Parathyroid adenoma (tissue), 2 donors: ENCODE measurements at regions not wholly inside any gene's neighbourhood (a gene's known extent, or its start where the extent isn't known, plus 50 kb on each side); places are given as distances from the start of the nearest gene placed in this dataset.

ENCODE experiments used
- H2AFZ ChIP-seq: fragments of 300-600 bp; sonication (generic); one replicate; pipeline ENCODE4 v1.7.0; 2017; ENCODE audit warnings: antibody characterized with exemption, mild to moderate bottlenecking
- H3K27ac ChIP-seq: fragments of 300-600 bp; sonication (generic); one replicate; pipeline ENCODE4 v1.7.0; 2017
- H3K27me3 ChIP-seq: fragments of 300-600 bp; sonication (generic); one replicate; pipeline ENCODE4 v1.7.0; 2017; ENCODE audit warnings: low read length; ENCODE audit not compliant: control insufficient read depth, insufficient read depth
- H3K36me3 ChIP-seq: fragments of 300-600 bp; sonication (generic); one replicate; pipeline ENCODE4 v1.7.0; 2017; ENCODE audit warnings: low read length; ENCODE audit not compliant: control insufficient read depth, insufficient read depth
- H3K4me1 ChIP-seq: fragments of 300-600 bp; sonication (generic); one replicate; pipeline ENCODE4 v1.7.0; 2017; ENCODE audit warnings: control low read depth
- H3K4me2 ChIP-seq: fragments of 300-600 bp; sonication (generic); one replicate; pipeline ENCODE4 v1.7.0; 2017; ENCODE audit warnings: low read length
- H3K4me3 ChIP-seq: fragments of 300-600 bp; sonication (generic); one replicate; pipeline ENCODE4 v1.7.0; 2017; ENCODE audit warnings: low read depth, low read length
- H3K79me2 ChIP-seq: fragments of 300-600 bp; sonication (generic); one replicate; pipeline ENCODE4 v1.7.0; 2017; ENCODE audit warnings: control low read depth
- H3K9ac ChIP-seq: fragments of 300-600 bp; sonication (generic); one replicate; pipeline ENCODE4 v1.7.0; 2017; ENCODE audit warnings: mild to moderate bottlenecking
- H3K9me3 ChIP-seq: fragments of 300-600 bp; sonication (generic); one replicate; pipeline ENCODE4 v1.7.0; 2017; ENCODE audit warnings: low read length; ENCODE audit not compliant: control insufficient read depth
- TF ChIP-seq, protein P1 (sequence below): fragments of 300-600 bp; sonication (generic); IDR thresholded peaks from one replicate; pipeline ENCODE4 v1.7.0; 2017; ENCODE audit warnings: antibody characterized with exemption, mild to moderate bottlenecking
- donor health status: primary hyperparathyroidism.

DNA sequence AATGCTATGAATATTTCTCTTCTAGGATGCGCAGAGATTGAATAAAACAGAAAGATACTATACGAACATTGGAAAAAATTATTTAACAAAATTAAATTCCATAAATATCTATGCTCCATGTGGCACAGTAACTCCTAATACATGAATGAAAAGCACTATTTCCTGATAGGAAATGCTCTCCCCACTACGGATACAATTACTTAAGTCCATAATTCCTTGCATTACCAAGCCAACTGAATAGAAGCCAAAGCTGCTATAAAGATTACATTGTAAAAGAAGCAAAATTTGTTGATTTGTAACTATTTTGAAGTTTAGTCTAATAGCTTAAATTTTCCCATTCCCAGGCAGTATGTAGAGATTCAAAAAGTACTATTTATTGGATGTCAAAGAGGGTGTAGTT, 61.8 kb upstream of the SNX2 start:
- Histone ChIP-seq H3K9ac (no peak overlapping the region), H3K27ac (no peak overlapping the region), H2AFZ (no peak overlapping the region), H3K4me2 (no peak overlapping the region), H3K9me3 (no peaks in the 10 kb centered on the region), H3K27me3 (no peaks in the 10 kb centered on the region), H3K4me1 (no peaks in the 10 kb centered on the region), H3K36me3 (no peaks in the 10 kb centered on the region), H3K79me2 (no peaks in the 10 kb centered on the region), H3K4me3 (no peak overlapping the region)
- TF ChIP-seq, protein P1, sequence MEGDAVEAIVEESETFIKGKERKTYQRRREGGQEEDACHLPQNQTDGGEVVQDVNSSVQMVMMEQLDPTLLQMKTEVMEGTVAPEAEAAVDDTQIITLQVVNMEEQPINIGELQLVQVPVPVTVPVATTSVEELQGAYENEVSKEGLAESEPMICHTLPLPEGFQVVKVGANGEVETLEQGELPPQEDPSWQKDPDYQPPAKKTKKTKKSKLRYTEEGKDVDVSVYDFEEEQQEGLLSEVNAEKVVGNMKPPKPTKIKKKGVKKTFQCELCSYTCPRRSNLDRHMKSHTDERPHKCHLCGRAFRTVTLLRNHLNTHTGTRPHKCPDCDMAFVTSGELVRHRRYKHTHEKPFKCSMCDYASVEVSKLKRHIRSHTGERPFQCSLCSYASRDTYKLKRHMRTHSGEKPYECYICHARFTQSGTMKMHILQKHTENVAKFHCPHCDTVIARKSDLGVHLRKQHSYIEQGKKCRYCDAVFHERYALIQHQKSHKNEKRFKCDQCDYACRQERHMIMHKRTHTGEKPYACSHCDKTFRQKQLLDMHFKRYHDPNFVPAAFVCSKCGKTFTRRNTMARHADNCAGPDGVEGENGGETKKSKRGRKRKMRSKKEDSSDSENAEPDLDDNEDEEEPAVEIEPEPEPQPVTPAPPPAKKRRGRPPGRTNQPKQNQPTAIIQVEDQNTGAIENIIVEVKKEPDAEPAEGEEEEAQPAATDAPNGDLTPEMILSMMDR, result no peak

- no peaks in the 10 kb centered on the region for H3K27me3 ChIP-seq
- no peaks in the 10 kb centered on the region for H3K9me3 ChIP-seq
- H3K4me3 ChIP-seq, result no peak overlapping the region
- TF ChIP-seq, protein P1, result no peak
- H3K4me1 ChIP-seq, result no peaks in the 10 kb centered on the region
- H3K4me2 ChIP-seq, result no peak overlapping the region
- H2AFZ ChIP-seq, result no peak overlapping the region
- no peak overlapping the region for H3K27ac ChIP-seq
- no peaks in the 10 kb centered on the region for H3K36me3 ChIP-seq
- H3K9ac ChIP-seq, result no peak overlapping the region
- no peaks in the 10 kb centered on the region for H3K79me2 ChIP-seq
Observed at GRCh38 chr5:122715095-122715494, 59.8 kb upstream of the SNX2 start.

DNA sequence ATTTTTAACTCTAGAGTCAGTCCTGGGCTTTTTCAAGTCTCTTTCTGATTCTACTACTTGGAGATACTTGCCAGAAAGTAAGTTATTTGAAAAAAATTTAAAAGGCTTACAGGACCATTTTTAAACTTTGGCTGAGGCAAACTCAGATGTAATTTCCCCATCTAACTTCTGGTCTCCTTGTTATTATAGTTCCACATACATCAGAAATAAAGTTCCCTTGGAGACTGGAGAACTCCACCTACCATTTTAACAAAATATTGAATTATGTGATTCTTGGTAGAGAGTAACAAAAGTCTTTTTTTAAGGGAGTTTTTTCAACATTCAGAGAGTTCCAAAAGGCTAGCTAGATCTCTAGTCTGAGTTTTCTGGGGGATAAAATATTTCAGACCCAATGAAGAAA, 56.3 kb upstream of the SNX2 start:
- TF ChIP-seq, protein P1, result no peak
- no peaks in the 10 kb centered on the region for H3K4me1 ChIP-seq
- no peaks in the 10 kb centered on the region for H3K36me3 ChIP-seq
- no peak overlapping the region for H3K4me3 ChIP-seq
- no peaks in the 10 kb centered on the region for H3K27me3 ChIP-seq
- H3K9me3 ChIP-seq, result no peaks in the 10 kb centered on the region
- no peak overlapping the region for H2AFZ ChIP-seq
- H3K9ac ChIP-seq, result no peak overlapping the region
- no peaks in the 10 kb centered on the region for H3K79me2 ChIP-seq
- no peak overlapping the region for H3K27ac ChIP-seq
- no peak overlapping the region for H3K4me2 ChIP-seq

- Histone ChIP-seq H3K4me2 (no peak overlapping the region), H3K36me3 (no peaks in the 10 kb centered on the region), H3K4me1 (no peaks in the 10 kb centered on the region), H3K27me3 (no peaks in the 10 kb centered on the region), H3K27ac (no peak overlapping the region), H2AFZ (no peak overlapping the region), H3K79me2 (no peaks in the 10 kb centered on the region), H3K4me3 (no peak overlapping the region), H3K9ac (no peak overlapping the region), H3K9me3 (no peaks in the 10 kb centered on the region)
- TF ChIP-seq, protein P1, result no peak
Observed at GRCh38 chr5:122719991-122720746, 54.7 kb upstream of the SNX2 start.

DNA sequence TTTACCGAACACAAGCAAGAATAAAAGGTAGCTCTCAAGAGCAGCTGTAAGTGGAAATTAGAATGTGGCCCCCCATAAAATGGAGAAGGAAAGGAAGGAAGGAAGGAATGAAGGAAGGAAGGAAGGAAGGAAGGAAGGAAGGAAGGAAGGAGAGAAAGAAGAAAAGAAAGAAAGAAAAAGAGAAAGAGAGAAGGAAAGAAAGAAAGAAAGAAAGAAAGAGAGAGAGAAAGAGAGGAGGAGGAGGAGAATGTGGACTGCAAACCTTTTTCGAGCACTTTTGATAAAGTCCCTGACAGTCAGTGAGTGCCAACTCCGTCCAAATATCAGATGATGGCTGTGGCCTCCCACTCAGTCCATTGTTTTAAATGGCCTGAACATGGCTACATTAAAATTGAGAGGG, 53.8 kb upstream of the SNX2 start:
- H3K9me3 ChIP-seq, result no peaks in the 10 kb centered on the region
- H3K36me3 ChIP-seq, result no peaks in the 10 kb centered on the region
- H3K4me3 ChIP-seq, result no peak overlapping the region
- H2AFZ ChIP-seq, result no peak overlapping the region
- H3K4me1 ChIP-seq, result no peaks in the 10 kb centered on the region
- H3K9ac ChIP-seq, result no peak overlapping the region
- TF ChIP-seq, protein P1, result no peak
- H3K27ac ChIP-seq, result no peak overlapping the region
- no peak overlapping the region for H3K4me2 ChIP-seq
- H3K27me3 ChIP-seq, result no peaks in the 10 kb centered on the region
- H3K79me2 ChIP-seq, result no peaks in the 10 kb centered on the region
